SKM-1 treated with dmso at 0.1 percent for 144 hours (cell line): ENCODE measurements at regions not wholly inside any gene's neighbourhood (a gene's known extent, or its start where the extent isn't known, plus 50 kb on each side); places are given as distances from the start of the nearest gene placed in this dataset.
A peak's percentile ranks its signal among the peaks of the same experiment; 100 is the strongest.
"Not testable (repeated sequence)": the region's sequence is repeated elsewhere in the genome, so short reads cannot be mapped to it uniquely, and the experiment has no call there.

Source experiments
- DNase-seq: peaks from one replicate; lab custom pipeline; 2025; ENCODE audit not compliant: unreplicated experiment; lab: John Stamatoyannopoulos, UW

GRCh38 chr12:76292891-76293290, 55.3 kb downstream of the BBS10 start:
- DNase-seq = not testable (repeated sequence)

GRCh38 chr12:76292305-76292704, 55.9 kb downstream of the BBS10 start:
- not testable (repeated sequence) for DNase-seq

- no peak for DNase-seq
Observed at GRCh38 chr12:76290963-76291859, 57.0 kb downstream of the BBS10 start.

- no peak for DNase-seq
Observed at GRCh38 chr12:76288218-76288617, 60.0 kb downstream of the BBS10 start.

- DNase-seq = no peak
Observed at GRCh38 chr12:76284816-76285750, 63.1 kb downstream of the BBS10 start.

- no peak for DNase-seq
Observed at GRCh38 chr12:76282744-76283143, 65.5 kb downstream of the BBS10 start.

- no peak for DNase-seq
Observed at GRCh38 chr12:76277480-76277879, 70.7 kb downstream of the BBS10 start.

GRCh38 chr12:76276499-76277151, 71.6 kb downstream of the BBS10 start:
- DNase-seq = no peak

GRCh38 chr12:76275511-76276093, 72.6 kb downstream of the BBS10 start:
- peak; percentile 55 for DNase-seq

GRCh38 chr12:76274420-76275083, 73.7 kb downstream of the BBS10 start:
- DNase-seq = no peak

- no peak for DNase-seq
Observed at GRCh38 chr12:76272287-76272686, 75.9 kb downstream of the BBS10 start.

GRCh38 chr12:76270657-76271358, 77.4 kb downstream of the BBS10 start:
- DNase-seq = no peak

- DNase-seq = no peak
Observed at GRCh38 chr12:76268267-76268666, 79.9 kb downstream of the BBS10 start.

- DNase-seq = no peak
Observed at GRCh38 chr12:76266797-76267196, 81.4 kb downstream of the BBS10 start.

GRCh38 chr12:76265424-76266180, 82.6 kb downstream of the BBS10 start:
- DNase-seq = no peak

GRCh38 chr12:76264611-76265012, 83.6 kb downstream of the BBS10 start:
- no peak for DNase-seq

- no peak for DNase-seq
Observed at GRCh38 chr12:76263696-76264095, 84.5 kb downstream of the BBS10 start.

- no peak for DNase-seq
Observed at GRCh38 chr12:76260390-76260748, 87.8 kb downstream of the BBS10 start.
